ENCODE measurements at regions not wholly inside any gene's neighbourhood (a gene's known extent, or its start where the extent isn't known, plus 50 kb on each side); places are given as distances from the start of the nearest gene placed in this dataset.
A peak's percentile ranks its signal among the peaks of the same experiment; 100 is the strongest.
"Not testable (repeated sequence)": the region's sequence is repeated elsewhere in the genome, so short reads cannot be mapped to it uniquely, and the experiment has no call there.

DNA sequence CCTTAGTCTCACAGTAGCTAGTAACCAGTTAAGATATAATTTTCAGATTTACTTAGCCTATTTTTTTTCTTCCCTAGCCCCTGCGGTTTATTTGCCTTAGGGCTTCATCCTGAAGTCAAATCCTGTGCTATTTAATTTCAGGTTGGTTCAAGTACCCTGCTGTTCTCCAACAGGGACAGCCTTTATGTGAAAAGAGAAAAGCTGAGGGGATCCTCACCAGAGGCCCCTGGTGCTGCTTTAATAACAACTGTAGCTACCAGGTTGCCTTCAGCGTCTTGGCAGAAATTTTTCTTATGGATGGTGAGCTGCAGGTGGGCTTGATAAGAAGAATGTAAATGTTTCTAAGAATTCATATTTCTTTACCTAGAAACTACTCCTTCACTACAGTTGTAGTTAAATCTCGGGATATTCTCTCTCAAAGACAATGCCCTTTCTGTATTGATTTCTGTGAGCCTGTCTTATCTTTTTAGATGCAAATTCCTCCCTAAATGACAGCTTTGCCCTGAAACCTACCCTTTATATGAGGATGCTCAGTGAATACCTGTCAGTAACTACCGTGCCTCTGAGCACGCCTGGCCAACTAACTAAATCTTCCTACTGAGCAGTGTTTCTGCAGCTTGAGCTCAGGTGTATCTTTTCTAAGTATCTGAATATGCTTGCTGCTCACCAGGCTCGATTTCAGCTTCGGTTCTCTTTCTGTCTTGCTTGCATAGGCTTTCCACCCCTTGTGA is 320.5 kb downstream of the MMUT start:
- H3K27ac Mint-ChIP-seq: no peak overlapping the region
- no peaks in the 10 kb centered on the region for H3K27me3 Mint-ChIP-seq
- ChIA-PET POLR2A (no interaction called here), CTCF (no interaction called here)
- H3K36me3 Mint-ChIP-seq (ENCODE audit: low read depth): no peaks in the 10 kb centered on the region
- peaks cover 5% of the 10 kb centered on the region for H3K9me3 Mint-ChIP-seq
- H3K4me3 Mint-ChIP-seq: no peak overlapping the region
- no peaks in the 10 kb centered on the region for H3K4me1 Mint-ChIP-seq
- DNase-seq: no peak

GRCh38 chr6:49121970-49122369 is 341.1 kb downstream of the MMUT start:
- Mint-ChIP-seq H3K27me3 (no peaks in the 10 kb centered on the region), H3K27ac (no peak overlapping the region), H3K4me3 (no peak overlapping the region), H3K9me3 (peaks cover 11% of the 10 kb centered on the region), H3K36me3 (ENCODE audit: low read depth) (no peaks in the 10 kb centered on the region), H3K4me1 (no peaks in the 10 kb centered on the region)
- ChIA-PET CTCF (no interaction called here), POLR2A (no interaction called here)
- DNase-seq: no peak

DNA sequence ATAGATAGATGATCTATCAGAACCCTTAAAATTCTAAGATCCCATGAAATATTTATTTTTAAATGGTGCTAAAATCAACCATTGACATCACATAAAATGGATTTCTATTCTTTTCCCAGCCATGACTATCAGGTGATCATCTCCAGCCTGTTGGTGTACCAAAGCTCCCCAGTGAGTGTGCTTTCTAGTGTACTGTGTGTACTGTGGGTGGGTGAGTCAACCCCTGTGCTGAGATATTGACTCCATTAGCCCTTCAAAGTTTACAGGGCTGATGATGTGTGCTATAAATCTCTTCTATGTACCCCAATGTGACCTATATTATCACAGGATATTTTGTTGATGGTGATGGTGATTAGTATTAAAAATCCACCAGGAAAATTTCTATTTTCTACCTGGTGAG is 344.6 kb downstream of the MMUT start:
- no peak overlapping the region for H3K4me3 Mint-ChIP-seq
- no peaks in the 10 kb centered on the region for H3K4me1 Mint-ChIP-seq
- H3K27me3 Mint-ChIP-seq: no peaks in the 10 kb centered on the region
- peaks cover 5% of the 10 kb centered on the region for H3K9me3 Mint-ChIP-seq
- H3K36me3 Mint-ChIP-seq (ENCODE audit: low read depth): no peaks in the 10 kb centered on the region
- ChIA-PET POLR2A (no interaction called here), CTCF (no interaction called here)
- no peak overlapping the region for H3K27ac Mint-ChIP-seq
- no peak for DNase-seq

GRCh38 chr6:49110916-49111315 is 352.1 kb downstream of the MMUT start:
- H3K4me1 Mint-ChIP-seq: no peaks in the 10 kb centered on the region
- H3K9me3 Mint-ChIP-seq: no peaks in the 10 kb centered on the region
- H3K27me3 Mint-ChIP-seq: no peaks in the 10 kb centered on the region
- DNase-seq: no peak
- H3K36me3 Mint-ChIP-seq (ENCODE audit: low read depth): no peaks in the 10 kb centered on the region
- H3K4me3 Mint-ChIP-seq: no peak overlapping the region
- ChIA-PET POLR2A (no interaction called here), CTCF (no interaction called here)
- no peak overlapping the region for H3K27ac Mint-ChIP-seq

DNA sequence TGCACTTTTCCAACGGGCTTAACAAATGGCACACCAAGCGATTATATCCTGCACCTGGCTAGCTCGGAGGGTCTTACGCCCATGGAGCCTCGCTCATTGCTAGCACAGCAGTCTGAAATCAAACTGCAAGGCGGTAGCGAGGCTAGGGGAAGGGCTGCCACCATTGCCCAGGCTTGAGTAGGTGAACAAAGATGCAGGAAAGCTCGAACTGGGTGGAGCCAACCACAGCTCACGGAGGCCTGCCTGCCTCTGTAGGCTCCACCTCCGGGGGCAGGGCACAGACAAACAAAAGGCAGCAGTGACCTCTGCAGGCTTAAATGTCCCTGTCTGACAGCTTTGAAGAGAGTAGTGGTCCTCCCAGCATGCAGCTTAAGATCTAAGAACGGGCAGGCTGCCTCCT is 365.4 kb downstream of the MMUT start:
- H3K4me3 Mint-ChIP-seq; H3K36me3 Mint-ChIP-seq (ENCODE audit: low read depth); H3K27me3 Mint-ChIP-seq; CTCF ChIA-PET; H3K9me3 Mint-ChIP-seq; H3K4me1 Mint-ChIP-seq; H3K27ac Mint-ChIP-seq; POLR2A ChIA-PET: not testable (repeated sequence)
- peak; percentile 15 for DNase-seq

DNA sequence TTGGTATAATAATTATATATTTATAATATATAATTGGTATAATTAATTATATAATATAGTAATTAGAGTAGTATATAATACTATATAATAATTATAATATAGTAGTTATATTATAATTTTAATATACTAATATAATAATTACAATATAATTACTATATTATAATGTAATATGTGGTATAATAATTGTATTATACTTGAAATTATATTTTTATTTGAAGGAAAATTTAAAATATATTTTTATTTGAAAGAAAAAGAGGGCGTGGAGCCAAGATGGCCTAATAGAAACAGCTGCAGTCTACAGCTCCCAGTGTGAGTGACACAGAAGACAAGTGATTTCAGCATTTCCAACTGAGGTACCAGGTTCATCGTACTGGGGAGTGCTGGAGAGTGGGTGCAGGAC is 365.9 kb downstream of the MMUT start:
- CTCF ChIA-PET: no interaction called here
- no peak for DNase-seq
- Mint-ChIP-seq H3K36me3 (ENCODE audit: low read depth) (no peaks in the 10 kb centered on the region), H3K27ac (no peak overlapping the region), H3K27me3 (no peaks in the 10 kb centered on the region), H3K4me3 (no peak overlapping the region), H3K9me3 (peaks cover 9% of the 10 kb centered on the region), H3K4me1 (no peaks in the 10 kb centered on the region)
- POLR2A ChIA-PET: no interaction called here

- Mint-ChIP-seq H3K36me3 (ENCODE audit: low read depth) (no peaks in the 10 kb centered on the region), H3K4me1 (no peaks in the 10 kb centered on the region), H3K27me3 (no peaks in the 10 kb centered on the region), H3K4me3 (no peak overlapping the region), H3K27ac (no peak overlapping the region), H3K9me3 (peaks cover 5% of the 10 kb centered on the region)
- ChIA-PET CTCF (no interaction called here), POLR2A (no interaction called here)
- no peak for DNase-seq
Measured at GRCh38 chr6:49088631-49089030, 374.4 kb downstream of the MMUT start.

GRCh38 chr6:49087369-49087768 is 375.7 kb downstream of the MMUT start:
- ChIA-PET CTCF (no interaction called here), POLR2A (no interaction called here)
- Mint-ChIP-seq H3K4me1 (no peaks in the 10 kb centered on the region), H3K9me3 (peaks cover 7% of the 10 kb centered on the region), H3K4me3 (no peak overlapping the region), H3K27me3 (no peaks in the 10 kb centered on the region), H3K36me3 (ENCODE audit: low read depth) (no peaks in the 10 kb centered on the region), H3K27ac (no peak overlapping the region)
- no peak for DNase-seq

GRCh38 chr6:49082611-49083010 is 380.4 kb downstream of the MMUT start:
- Mint-ChIP-seq H3K27me3 (no peaks in the 10 kb centered on the region), H3K27ac (no peak overlapping the region), H3K4me3 (no peak overlapping the region), H3K4me1 (no peaks in the 10 kb centered on the region), H3K36me3 (ENCODE audit: low read depth) (no peaks in the 10 kb centered on the region), H3K9me3 (peaks cover 10% of the 10 kb centered on the region)
- CTCF ChIA-PET: no interaction called here
- no peak for DNase-seq
- POLR2A ChIA-PET: no interaction called here

GRCh38 chr6:49072885-49073620 is 390.0 kb downstream of the MMUT start:
- ChIA-PET POLR2A (no interaction called here), CTCF (no interaction called here)
- Mint-ChIP-seq H3K9me3 (peaks cover 3% of the 10 kb centered on the region), H3K4me1 (no peaks in the 10 kb centered on the region), H3K27me3 (no peaks in the 10 kb centered on the region), H3K36me3 (ENCODE audit: low read depth) (no peaks in the 10 kb centered on the region), H3K27ac (no peak overlapping the region), H3K4me3 (no peak overlapping the region)
- DNase-seq: no peak

- H3K36me3 Mint-ChIP-seq (ENCODE audit: low read depth): no peaks in the 10 kb centered on the region
- no peaks in the 10 kb centered on the region for H3K4me1 Mint-ChIP-seq
- POLR2A ChIA-PET: no interaction called here
- peaks cover 3% of the 10 kb centered on the region for H3K9me3 Mint-ChIP-seq
- no peak for DNase-seq
- CTCF ChIA-PET: no interaction called here
- H3K27ac Mint-ChIP-seq: no peak overlapping the region
- no peaks in the 10 kb centered on the region for H3K27me3 Mint-ChIP-seq
- H3K4me3 Mint-ChIP-seq: no peak overlapping the region
Measured at GRCh38 chr6:49072146-49072545, 390.9 kb downstream of the MMUT start.

GRCh38 chr6:49070411-49070810 is 392.6 kb downstream of the MMUT start:
- Mint-ChIP-seq H3K27ac (no peak overlapping the region), H3K36me3 (ENCODE audit: low read depth) (no peaks in the 10 kb centered on the region), H3K4me1 (no peaks in the 10 kb centered on the region), H3K9me3 (peaks cover 3% of the 10 kb centered on the region), H3K4me3 (no peak overlapping the region), H3K27me3 (no peaks in the 10 kb centered on the region)
- no peak for DNase-seq
- POLR2A ChIA-PET: no interaction called here
- CTCF ChIA-PET: no interaction called here

- no peak for DNase-seq
- Mint-ChIP-seq H3K27me3 (no peaks in the 10 kb centered on the region), H3K36me3 (ENCODE audit: low read depth) (no peaks in the 10 kb centered on the region), H3K9me3 (peaks cover 4% of the 10 kb centered on the region), H3K27ac (no peak overlapping the region), H3K4me3 (no peak overlapping the region), H3K4me1 (no peaks in the 10 kb centered on the region)
- CTCF ChIA-PET: no interaction called here
- POLR2A ChIA-PET: no interaction called here
Measured at GRCh38 chr6:49054311-49054710, 408.7 kb downstream of the MMUT start.

DNA sequence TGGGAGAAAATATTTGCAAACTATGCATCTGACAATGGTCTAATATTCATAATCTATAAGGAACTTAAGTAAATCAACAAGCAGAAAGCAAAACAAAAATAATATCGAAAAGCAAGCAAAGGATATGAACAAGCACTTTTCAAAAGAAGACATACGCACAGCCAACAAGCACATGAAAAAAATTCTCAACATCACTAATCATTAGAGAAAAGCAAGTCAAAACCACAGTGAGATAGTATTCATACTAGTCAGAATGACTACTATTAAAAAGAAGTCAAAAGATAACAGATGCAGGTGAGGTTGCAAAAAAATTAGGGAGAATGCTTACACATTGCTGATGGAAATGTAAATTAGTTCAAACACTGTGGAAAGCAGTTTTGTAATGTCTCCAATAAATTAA is 410.2 kb downstream of the MMUT start:
- no peaks in the 10 kb centered on the region for H3K36me3 Mint-ChIP-seq (ENCODE audit: low read depth)
- CTCF ChIA-PET: no interaction called here
- POLR2A ChIA-PET: no interaction called here
- H3K27me3 Mint-ChIP-seq: no peaks in the 10 kb centered on the region
- DNase-seq: no peak
- no peak overlapping the region for H3K4me3 Mint-ChIP-seq
- H3K4me1 Mint-ChIP-seq: no peaks in the 10 kb centered on the region
- H3K9me3 Mint-ChIP-seq: peaks cover 4% of the 10 kb centered on the region
- no peak overlapping the region for H3K27ac Mint-ChIP-seq

All from activated CD4-positive, alpha-beta memory T cell treated with anti-CD3 and anti-CD28 coated beads, Interleukin-2, amount 10 ng/mL, durations not matched to agents 7 days and 5 days (primary cell).